ENCODE measurements at regions not wholly inside any gene's neighbourhood (a gene's known extent, or its start where the extent isn't known, plus 50 kb on each side); places are given as distances from the start of the nearest gene placed in this dataset.

DNA sequence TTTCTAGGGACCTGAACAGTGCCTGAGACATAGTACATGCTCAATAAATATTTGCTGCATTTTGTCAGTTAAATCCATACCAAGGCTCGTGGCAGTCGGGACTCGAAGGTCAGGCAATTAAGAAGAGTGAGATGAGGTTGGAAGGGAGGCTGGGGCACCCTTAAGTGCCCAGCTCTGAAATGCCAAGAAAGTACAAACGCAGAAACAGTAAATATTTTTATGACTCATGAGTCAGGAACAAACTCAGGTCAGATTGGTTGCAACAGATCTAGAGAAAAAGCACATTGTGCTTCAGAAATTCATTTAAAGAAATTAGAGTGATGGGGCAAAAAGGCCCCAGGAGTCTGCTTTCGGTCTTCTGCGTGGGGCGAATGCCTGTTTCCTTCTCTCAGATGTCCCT is 83.0 kb upstream of the FZD10 start:
- Histone ChIP-seq H3K4me2 (ENCODE audit: low read length) (no peak overlapping the region), H4K20me1 (ENCODE audit: insufficient read depth) (no peaks in the 10 kb centered on the region), H3K9ac (ENCODE audit: low read length) (no peak overlapping the region), H3K27ac (ENCODE audit: low read length) (no peak overlapping the region), H3K9me3 (ENCODE audit: low read length) (no peaks in the 10 kb centered on the region), H3K9me2 (ENCODE audit: insufficient read depth, low read length) (no peaks in the 10 kb centered on the region), H3K4me3 (ENCODE audit: low read length) (no peak overlapping the region), H3K79me2 (replicated peaks; ENCODE audit: insufficient read depth, low read length) (no peaks in the 10 kb centered on the region), H3F3A (ENCODE audit: insufficient read depth, low read length, poor library complexity, severe bottlenecking) (no peaks in the 10 kb centered on the region), H2AFZ (ENCODE audit: low read depth, low read length) (no peak overlapping the region), H3K36me3 (ENCODE audit: insufficient read depth, low read length) (no peaks in the 10 kb centered on the region), H3K27me3 (ENCODE audit: insufficient read depth, low read depth, low read length) (no peaks in the 10 kb centered on the region)
- no peak for TF ChIP-seq RAD21 (conservative IDR thresholded peaks at IDR 0.05)
- TF ChIP-seq MXI1 (conservative IDR thresholded peaks at IDR 0.05; ENCODE audit: poor library complexity, severe bottlenecking): no peak
- TF ChIP-seq POLR2AphosphoS5 (IDR thresholded peaks at IDR 0.05): no peak
- no peak for TF ChIP-seq EP300 (conservative IDR thresholded peaks at IDR 0.05; ENCODE audit: poor library complexity, severe bottlenecking)

DNA sequence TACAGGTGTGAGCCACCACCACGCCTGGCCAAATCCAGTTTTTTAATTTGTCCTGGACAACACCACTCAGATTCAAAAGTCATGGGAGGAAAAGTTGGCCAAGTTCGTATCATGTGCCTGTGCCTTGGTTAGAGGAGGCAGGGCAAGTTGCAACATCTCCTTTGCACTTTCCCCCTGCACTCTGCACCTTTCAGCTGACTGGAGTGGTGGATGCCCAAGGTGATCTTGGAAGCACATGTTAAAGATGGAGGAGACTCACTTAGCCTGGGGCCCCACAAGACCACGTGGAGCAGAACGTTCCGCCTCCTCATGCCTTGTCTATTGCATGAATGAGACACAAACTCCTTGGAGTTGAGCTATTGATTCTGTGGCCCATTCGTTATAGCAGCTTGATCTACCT is 82.1 kb upstream of the FZD10 start:
- no peaks in the 10 kb centered on the region for H4K20me1 ChIP-seq (ENCODE audit: insufficient read depth)
- no peaks in the 10 kb centered on the region for H3K9me3 ChIP-seq (ENCODE audit: low read length)
- no peaks in the 10 kb centered on the region for H3K79me2 ChIP-seq (replicated peaks; ENCODE audit: insufficient read depth, low read length)
- H3K4me2 ChIP-seq (ENCODE audit: low read length): no peak overlapping the region
- H3K27me3 ChIP-seq (ENCODE audit: insufficient read depth, low read depth, low read length): no peaks in the 10 kb centered on the region
- H2AFZ ChIP-seq (ENCODE audit: low read depth, low read length): no peak overlapping the region
- H3K9ac ChIP-seq (ENCODE audit: low read length): no peak overlapping the region
- no peak overlapping the region for H3K4me3 ChIP-seq (ENCODE audit: low read length)
- H3K27ac ChIP-seq (ENCODE audit: low read length): no peak overlapping the region
- TF ChIP-seq POLR2AphosphoS5 (IDR thresholded peaks at IDR 0.05) (no peak), MXI1 (conservative IDR thresholded peaks at IDR 0.05; ENCODE audit: poor library complexity, severe bottlenecking) (no peak), RAD21 (conservative IDR thresholded peaks at IDR 0.05) (no peak), EZH2 (IDR thresholded peaks at IDR 0.05; ENCODE audit: borderline replicate concordance, insufficient read depth, low read length, poor library complexity, severe bottlenecking) (no peak), SMC3 (conservative IDR thresholded peaks at IDR 0.05; ENCODE audit: poor library complexity) (no peak)
- TF ChIP-seq, protein P1, sequence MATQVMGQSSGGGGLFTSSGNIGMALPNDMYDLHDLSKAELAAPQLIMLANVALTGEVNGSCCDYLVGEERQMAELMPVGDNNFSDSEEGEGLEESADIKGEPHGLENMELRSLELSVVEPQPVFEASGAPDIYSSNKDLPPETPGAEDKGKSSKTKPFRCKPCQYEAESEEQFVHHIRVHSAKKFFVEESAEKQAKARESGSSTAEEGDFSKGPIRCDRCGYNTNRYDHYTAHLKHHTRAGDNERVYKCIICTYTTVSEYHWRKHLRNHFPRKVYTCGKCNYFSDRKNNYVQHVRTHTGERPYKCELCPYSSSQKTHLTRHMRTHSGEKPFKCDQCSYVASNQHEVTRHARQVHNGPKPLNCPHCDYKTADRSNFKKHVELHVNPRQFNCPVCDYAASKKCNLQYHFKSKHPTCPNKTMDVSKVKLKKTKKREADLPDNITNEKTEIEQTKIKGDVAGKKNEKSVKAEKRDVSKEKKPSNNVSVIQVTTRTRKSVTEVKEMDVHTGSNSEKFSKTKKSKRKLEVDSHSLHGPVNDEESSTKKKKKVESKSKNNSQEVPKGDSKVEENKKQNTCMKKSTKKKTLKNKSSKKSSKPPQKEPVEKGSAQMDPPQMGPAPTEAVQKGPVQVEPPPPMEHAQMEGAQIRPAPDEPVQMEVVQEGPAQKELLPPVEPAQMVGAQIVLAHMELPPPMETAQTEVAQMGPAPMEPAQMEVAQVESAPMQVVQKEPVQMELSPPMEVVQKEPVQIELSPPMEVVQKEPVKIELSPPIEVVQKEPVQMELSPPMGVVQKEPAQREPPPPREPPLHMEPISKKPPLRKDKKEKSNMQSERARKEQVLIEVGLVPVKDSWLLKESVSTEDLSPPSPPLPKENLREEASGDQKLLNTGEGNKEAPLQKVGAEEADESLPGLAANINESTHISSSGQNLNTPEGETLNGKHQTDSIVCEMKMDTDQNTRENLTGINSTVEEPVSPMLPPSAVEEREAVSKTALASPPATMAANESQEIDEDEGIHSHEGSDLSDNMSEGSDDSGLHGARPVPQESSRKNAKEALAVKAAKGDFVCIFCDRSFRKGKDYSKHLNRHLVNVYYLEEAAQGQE (IDR thresholded peaks at IDR 0.05; ENCODE audit: borderline replicate concordance): no peak
- no peaks in the 10 kb centered on the region for H3K9me2 ChIP-seq (ENCODE audit: insufficient read depth, low read length)
- H3K36me3 ChIP-seq (ENCODE audit: insufficient read depth, low read length): no peaks in the 10 kb centered on the region
- no peaks in the 10 kb centered on the region for H3F3A ChIP-seq (ENCODE audit: insufficient read depth, low read length, poor library complexity, severe bottlenecking)

DNA sequence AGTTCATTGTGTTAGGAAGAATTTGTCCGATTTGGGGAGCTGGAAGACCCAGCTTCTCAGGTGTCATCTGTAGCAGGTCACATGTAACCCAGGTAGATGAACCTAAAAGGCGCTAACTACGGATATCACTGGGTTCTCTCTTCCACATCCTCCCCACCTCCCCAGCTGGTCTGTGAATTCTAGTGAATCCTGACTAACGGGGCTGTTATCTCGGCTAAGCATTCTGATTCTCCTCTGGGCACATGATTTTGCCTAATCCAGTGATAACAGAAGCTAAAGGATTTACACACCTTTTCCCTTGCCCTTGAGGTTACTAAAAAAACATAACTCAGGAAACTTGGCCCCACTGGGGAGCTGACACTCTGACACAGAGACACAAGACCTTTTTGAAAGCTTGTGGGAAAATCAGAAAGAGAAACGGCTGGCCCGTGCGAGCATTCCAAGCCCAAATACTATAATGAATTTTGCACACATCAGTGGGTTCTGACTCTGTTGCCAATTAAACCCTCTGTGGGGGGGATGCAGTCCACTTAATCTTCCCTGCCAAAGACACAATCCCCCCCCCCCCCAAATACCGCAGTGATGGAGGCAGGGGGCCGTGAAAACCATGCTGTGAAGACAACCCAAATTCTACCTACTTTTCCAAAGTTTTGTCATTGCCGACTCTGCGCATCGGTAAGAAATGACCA is 81.0 kb upstream of the FZD10 start:
- H3K36me3 ChIP-seq (ENCODE audit: insufficient read depth, low read length): no peaks in the 10 kb centered on the region
- no peak overlapping the region for H3K4me2 ChIP-seq (ENCODE audit: low read length)
- no peaks in the 10 kb centered on the region for H3K9me3 ChIP-seq (ENCODE audit: low read length)
- no peak overlapping the region for H3K9ac ChIP-seq (ENCODE audit: low read length)
- no peak overlapping the region for H3K4me3 ChIP-seq (ENCODE audit: low read length)
- H3K27ac ChIP-seq (ENCODE audit: low read length): no peak overlapping the region
- no peaks in the 10 kb centered on the region for H3F3A ChIP-seq (ENCODE audit: insufficient read depth, low read length, poor library complexity, severe bottlenecking)
- no peaks in the 10 kb centered on the region for H3K9me2 ChIP-seq (ENCODE audit: insufficient read depth, low read length)
- no peaks in the 10 kb centered on the region for H4K20me1 ChIP-seq (ENCODE audit: insufficient read depth)
- TF ChIP-seq TAF1 (IDR thresholded peaks at IDR 0.05; ENCODE audit: low read depth) (no peak), POLR2AphosphoS5 (IDR thresholded peaks at IDR 0.05) (no peak), EP300 (conservative IDR thresholded peaks at IDR 0.05; ENCODE audit: poor library complexity, severe bottlenecking) (no peak), SMC3 (conservative IDR thresholded peaks at IDR 0.05; ENCODE audit: poor library complexity) (no peak), EZH2 (IDR thresholded peaks at IDR 0.05; ENCODE audit: borderline replicate concordance, insufficient read depth, low read length, poor library complexity, severe bottlenecking) (no peak), RAD21 (conservative IDR thresholded peaks at IDR 0.05) (no peak), MXI1 (conservative IDR thresholded peaks at IDR 0.05; ENCODE audit: poor library complexity, severe bottlenecking) (no peak)
- TF ChIP-seq, protein P2, sequence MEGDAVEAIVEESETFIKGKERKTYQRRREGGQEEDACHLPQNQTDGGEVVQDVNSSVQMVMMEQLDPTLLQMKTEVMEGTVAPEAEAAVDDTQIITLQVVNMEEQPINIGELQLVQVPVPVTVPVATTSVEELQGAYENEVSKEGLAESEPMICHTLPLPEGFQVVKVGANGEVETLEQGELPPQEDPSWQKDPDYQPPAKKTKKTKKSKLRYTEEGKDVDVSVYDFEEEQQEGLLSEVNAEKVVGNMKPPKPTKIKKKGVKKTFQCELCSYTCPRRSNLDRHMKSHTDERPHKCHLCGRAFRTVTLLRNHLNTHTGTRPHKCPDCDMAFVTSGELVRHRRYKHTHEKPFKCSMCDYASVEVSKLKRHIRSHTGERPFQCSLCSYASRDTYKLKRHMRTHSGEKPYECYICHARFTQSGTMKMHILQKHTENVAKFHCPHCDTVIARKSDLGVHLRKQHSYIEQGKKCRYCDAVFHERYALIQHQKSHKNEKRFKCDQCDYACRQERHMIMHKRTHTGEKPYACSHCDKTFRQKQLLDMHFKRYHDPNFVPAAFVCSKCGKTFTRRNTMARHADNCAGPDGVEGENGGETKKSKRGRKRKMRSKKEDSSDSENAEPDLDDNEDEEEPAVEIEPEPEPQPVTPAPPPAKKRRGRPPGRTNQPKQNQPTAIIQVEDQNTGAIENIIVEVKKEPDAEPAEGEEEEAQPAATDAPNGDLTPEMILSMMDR (IDR thresholded peaks at IDR 0.05; ENCODE audit: poor library complexity, severe bottlenecking): no peak
- TF ChIP-seq, protein P1 (IDR thresholded peaks at IDR 0.05; ENCODE audit: borderline replicate concordance): no peak
- H3K27me3 ChIP-seq (ENCODE audit: insufficient read depth, low read depth, low read length): no peaks in the 10 kb centered on the region
- H2AFZ ChIP-seq (ENCODE audit: low read depth, low read length): no peak overlapping the region
- no peaks in the 10 kb centered on the region for H3K79me2 ChIP-seq (replicated peaks; ENCODE audit: insufficient read depth, low read length)

All from neural cell (in vitro differentiated cells).